ELF-1 (cell line): ENCODE measurements at regions not wholly inside any gene's neighbourhood (a gene's known extent, or its start where the extent isn't known, plus 50 kb on each side); places are given as distances from the start of the nearest gene placed in this dataset.
"Not testable (repeated sequence)": the region's sequence is repeated elsewhere in the genome, so short reads cannot be mapped to it uniquely, and the experiment has no call there.

ENCODE experiments used
- DNase-seq: peaks from one replicate; pipeline ENCODE4 v3.0.0-alpha.2; 2016; ENCODE audit warnings: low read depth, low spot score

DNA sequence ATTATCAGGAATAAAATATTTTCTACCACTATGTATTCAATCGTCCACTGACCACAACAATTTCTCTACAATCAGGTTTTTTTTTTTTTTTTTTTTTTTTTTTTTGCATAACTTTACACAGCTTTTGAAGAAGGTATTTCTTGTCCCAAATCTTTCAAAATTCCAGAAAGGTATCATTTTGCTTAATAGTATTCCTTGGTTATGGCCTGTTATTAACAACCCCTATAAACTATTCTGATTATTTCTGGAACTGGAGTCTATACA lies 145.3 kb downstream of the ALX1 start:
- DNase-seq: no peak

- no peak for DNase-seq
Measured at GRCh38 chr12:85425926-85426325, 145.9 kb downstream of the ALX1 start.

GRCh38 chr12:85433148-85433547 lies 153.1 kb downstream of the ALX1 start:
- not testable (repeated sequence) for DNase-seq

GRCh38 chr12:85440271-85440670 lies 160.3 kb downstream of the ALX1 start:
- no peak for DNase-seq

DNA sequence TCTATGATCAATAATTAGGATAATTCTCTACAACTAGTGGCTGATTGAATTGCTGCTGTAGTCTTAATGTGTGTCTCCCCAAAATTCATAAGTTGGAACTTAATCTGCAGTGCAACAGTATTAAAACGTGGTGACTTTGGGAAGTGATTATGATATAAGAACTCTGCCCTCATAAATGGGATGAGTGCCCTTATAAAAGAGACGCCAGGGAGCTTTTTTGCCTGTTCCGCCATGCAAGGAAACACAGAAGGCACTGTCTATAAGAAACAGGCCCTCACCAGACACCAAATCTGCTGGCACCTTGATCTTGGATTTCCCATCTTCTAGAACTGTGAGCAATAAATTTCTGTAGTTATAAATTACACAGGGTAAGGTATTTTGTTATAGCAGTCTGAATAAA lies 161.0 kb downstream of the ALX1 start:
- DNase-seq: no peak

GRCh38 chr12:85441741-85442140 lies 161.7 kb downstream of the ALX1 start:
- no peak for DNase-seq

DNA sequence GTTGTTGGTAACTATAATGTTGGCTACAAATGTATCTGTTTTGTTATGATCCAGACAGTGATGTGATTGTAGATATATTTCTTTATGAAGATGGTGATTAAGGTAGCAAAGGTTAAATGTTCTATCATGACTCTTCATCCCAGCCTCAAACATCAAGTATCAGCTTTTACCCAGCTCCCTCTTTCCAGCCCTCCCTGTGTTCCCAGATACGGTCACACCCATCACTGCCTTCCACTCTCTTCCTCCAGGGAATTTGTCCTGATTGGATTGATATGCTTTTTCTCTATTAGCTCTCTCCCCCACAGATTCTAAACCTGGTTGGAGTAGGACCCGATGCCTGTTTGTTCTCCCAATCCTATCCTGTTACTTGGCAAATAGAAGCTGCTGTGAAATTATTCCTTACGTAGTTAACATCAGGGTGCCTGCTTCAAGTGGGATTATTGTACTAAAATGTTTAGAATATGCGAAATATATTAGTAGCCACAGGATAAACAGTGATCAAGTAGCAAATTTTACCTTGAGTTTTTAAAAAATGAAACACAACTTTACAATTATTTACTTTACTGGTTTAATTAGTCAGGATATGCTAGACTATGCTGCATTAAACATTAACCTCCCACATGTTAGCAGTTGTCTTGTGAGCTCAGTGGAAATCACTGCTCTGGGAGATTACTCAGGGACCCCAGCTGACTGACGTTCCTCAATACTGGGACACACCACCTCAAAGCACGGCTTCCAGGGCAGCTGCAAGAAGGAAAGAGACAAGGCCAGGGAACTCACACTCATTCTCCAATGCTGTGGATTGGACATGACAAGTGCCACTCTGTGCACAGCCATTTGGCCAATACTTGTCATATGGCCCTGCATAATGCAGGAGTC lies 165.3 kb downstream of the ALX1 start:
- no peak for DNase-seq

GRCh38 chr12:85448031-85448430 lies 168.0 kb downstream of the ALX1 start:
- no peak for DNase-seq

- DNase-seq: no peak
Measured at GRCh38 chr12:85448548-85449139, 168.6 kb downstream of the ALX1 start.

DNA sequence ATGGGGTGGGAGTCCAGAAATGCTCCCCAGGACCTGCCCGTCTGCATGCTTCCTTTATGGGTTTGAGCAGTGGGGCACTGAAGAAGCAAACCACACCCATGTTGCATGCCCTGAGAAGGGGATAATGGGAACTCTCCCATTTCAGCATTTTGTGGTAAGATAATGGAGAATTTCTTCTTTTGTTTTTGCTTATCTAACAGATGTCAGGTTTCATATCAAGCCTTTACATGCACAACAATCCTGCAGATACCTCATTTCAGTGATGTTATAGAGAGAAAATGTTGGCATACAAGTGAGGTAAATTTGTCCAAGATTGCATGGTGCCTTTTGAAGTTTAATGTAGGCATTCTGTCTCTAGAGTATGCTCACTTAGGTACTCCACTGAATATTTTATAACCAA lies 177.0 kb downstream of the ALX1 start:
- DNase-seq: no peak

- DNase-seq: no peak
Measured at GRCh38 chr12:85461127-85461526, 181.1 kb downstream of the ALX1 start.

DNA sequence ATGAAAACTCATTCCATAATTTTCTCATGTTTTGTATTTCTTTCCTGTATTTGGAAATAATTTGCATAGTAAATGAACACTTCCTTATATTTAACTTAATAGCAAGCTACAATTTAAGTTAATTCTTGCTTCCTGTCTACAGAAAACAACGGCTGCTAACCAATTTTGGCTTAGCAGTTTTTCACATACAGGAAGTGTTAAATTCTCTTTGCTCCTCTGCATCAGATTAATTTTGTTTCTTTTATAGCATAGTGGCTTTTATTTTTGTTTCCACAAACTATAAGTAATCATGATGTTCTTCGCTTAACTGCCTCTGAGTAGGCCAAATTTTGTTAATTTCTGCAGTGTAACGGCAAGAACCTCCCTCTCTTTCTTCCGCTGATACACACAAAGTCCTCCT lies 182.9 kb downstream of the ALX1 start:
- DNase-seq: no peak

GRCh38 chr12:85466890-85467289 lies 186.9 kb downstream of the ALX1 start:
- no peak for DNase-seq

DNA sequence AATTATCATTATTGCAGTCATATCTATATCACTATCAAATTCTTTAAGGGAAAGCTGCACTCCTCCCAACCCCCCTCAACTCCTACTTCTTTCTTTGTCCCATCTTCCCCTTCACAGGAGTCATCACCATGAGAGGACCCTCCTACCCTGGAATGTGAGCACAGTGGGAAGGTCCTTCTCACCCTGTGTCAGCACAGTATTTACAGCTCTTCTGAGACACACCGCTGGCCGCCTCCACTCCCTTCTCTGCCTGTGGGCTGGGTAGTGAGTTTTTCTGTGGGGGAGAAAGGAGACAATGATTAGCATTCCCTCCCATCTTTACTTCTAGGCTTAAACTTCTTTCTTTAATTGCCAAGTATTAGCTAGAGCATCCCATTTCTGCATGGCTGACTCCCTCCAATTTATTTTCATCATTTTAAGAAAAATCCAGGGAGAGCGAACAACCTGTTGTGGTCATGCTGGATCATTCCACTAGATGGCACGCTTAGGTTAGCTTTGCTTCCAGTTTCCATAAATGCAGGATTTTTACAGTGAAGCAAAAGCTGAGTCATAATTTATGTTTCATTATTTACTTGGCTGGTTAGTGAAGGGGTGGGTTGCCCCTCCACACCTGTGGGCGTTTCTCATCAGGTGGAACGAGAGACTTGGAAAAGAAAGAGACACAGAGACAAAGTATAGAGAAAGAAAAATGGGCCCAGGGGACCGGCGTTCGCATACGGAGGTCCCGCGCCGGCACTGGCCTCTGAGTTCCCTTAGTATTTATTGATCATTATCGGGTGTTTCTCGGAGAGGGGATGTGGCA lies 188.5 kb downstream of the ALX1 start:
- DNase-seq: peak; percentile 81

DNA sequence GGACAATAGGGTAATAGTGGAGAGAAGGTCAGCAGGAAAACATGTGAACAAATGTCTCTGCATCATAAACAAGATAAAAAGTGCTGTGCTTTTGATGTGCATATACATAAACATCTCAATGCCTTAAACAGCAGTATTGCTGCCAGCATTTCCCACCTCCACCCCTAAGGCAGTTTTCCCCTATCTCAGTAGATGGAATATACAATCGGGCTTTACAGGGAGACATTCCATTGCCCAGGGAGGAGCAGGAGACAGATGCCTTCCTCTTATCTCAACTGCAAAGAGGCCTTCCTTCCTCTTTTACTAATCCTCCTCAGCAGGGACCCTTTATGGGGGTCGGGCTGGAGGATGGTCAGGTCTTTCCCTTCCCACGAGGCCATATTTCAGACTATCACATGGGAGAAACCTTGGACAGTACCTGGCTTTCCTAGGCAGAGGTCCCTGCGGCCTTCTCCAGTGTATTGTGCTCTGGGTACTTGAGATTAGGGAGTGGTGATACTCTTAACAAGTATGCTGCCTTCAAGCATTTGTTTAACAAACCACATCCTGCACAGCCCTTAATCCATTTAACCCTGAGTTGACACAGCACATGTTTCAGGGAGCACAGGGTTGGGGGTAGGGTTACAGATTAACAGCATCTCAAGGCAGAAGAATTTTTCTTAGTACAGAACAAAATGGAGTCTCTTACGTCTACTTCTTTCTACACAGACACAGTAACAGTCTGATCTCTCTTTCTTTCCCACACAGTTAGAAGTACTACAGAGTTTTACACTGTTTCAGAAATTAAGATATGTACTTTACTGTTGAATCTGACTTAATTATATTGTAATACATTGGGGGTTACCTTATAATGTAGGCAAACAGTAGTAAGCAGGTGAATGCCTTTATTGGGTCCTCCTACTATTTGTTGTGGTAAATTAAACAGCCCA lies 189.4 kb downstream of the ALX1 start:
- peak; percentile 91 for DNase-seq

- not testable (repeated sequence) for DNase-seq
Measured at GRCh38 chr12:85475277-85475676, 195.3 kb downstream of the ALX1 start.

GRCh38 chr12:85476756-85477155 lies 196.7 kb downstream of the ALX1 start:
- no peak for DNase-seq

DNA sequence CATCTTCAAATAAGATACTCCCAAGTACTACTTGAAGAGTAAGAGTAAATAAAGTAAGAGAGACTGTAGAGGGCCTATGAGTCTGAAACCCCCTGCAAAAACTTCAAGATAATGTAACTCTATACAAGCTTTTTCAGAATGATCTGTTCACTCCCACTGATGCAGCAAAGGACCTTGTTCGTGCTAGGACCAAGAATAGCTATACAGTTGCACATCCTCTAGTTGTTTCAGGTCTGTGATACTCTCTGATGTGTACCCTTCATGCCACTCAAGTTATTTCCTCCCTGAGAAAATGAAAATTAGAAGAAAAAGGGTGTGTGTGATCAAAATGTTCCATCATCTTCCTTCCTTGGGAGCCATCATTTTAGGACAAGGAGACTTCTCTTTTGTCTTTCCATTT lies 204.4 kb downstream of the ALX1 start:
- DNase-seq: no peak

GRCh38 chr12:85489194-85489593 lies 209.2 kb downstream of the ALX1 start:
- no peak for DNase-seq

GRCh38 chr12:85504164-85504563 lies 224.1 kb downstream of the ALX1 start:
- no peak for DNase-seq

- no peak for DNase-seq
Measured at GRCh38 chr12:85504624-85505023, 224.6 kb downstream of the ALX1 start.

- no peak for DNase-seq
Measured at GRCh38 chr12:85507456-85507855, 227.4 kb downstream of the ALX1 start.
